Activated CD4-positive, alpha-beta T cell treated with anti-CD3 and anti-CD28 coated beads, Interleukin-2, amount 10 ng/mL, durations not matched to agents 7 days and 5 days (primary cell): ENCODE measurements at regions not wholly inside any gene's neighbourhood (a gene's known extent, or its start where the extent isn't known, plus 50 kb on each side); places are given as distances from the start of the nearest gene placed in this dataset.
"Not testable (repeated sequence)": the region's sequence is repeated elsewhere in the genome, so short reads cannot be mapped to it uniquely, and the experiment has no call there.

ENCODE experiments used
- CTCF ChIA-PET: fragments of 350-600 bp; sonication (Branson Sonifier 250); formaldehyde crosslinking; loops from one replicate; lab custom pipeline; 2021; ENCODE audit warnings: antibody characterized with exemption; lab: Charles Lee
- POLR2A ChIA-PET: fragments of 350-600 bp; sonication (Branson Sonifier 250); formaldehyde crosslinking; loops from one replicate; lab custom pipeline; 2021; ENCODE audit warnings: antibody characterized with exemption; lab: Charles Lee
- DNase-seq: peaks from one replicate; pipeline ENCODE4 v3.0.0-alpha.2; 2020
- H3K27ac Mint-ChIP-seq: one replicate; pipeline ENCODE4 v1.8.0; 2021; ENCODE audit warnings: mild to moderate bottlenecking, moderate library complexity, mixed read lengths
- H3K27me3 Mint-ChIP-seq: one replicate; pipeline ENCODE4 v1.8.0; 2021; ENCODE audit warnings: mixed read lengths
- H3K36me3 Mint-ChIP-seq: one replicate; pipeline ENCODE4 v1.8.0; 2021; ENCODE audit warnings: low read depth, mixed read lengths
- H3K4me1 Mint-ChIP-seq: one replicate; pipeline ENCODE4 v1.8.0; 2021; ENCODE audit warnings: mixed read lengths
- H3K4me3 Mint-ChIP-seq: one replicate; pipeline ENCODE4 v1.8.0; 2021; ENCODE audit warnings: mild to moderate bottlenecking, moderate library complexity, mixed read lengths
- H3K9me3 Mint-ChIP-seq: one replicate; pipeline ENCODE4 v1.8.0; 2021; ENCODE audit warnings: mixed read lengths

DNA sequence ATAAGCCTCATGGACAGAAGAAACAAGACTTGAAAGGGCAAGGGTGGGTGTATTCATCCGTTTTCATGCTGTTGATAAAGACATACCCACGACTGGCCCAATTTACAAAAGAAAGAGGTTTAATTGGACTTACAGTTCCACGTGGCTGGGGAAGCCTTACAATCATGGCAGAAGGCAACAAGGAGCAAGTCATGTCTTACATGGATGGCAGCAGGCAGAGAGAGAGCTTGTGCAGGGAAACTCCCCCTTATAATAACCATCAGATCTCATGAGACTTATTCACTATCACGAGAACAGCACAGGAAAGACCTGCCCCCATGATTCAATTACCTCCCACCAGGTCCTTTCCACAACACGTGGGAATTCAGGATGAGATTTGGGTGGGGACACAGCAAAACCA, 78.2 kb upstream of the PDZD8 start:
- H3K4me3 Mint-ChIP-seq, POLR2A ChIA-PET, H3K27ac Mint-ChIP-seq, DNase-seq, H3K9me3 Mint-ChIP-seq, CTCF ChIA-PET, H3K4me1 Mint-ChIP-seq, H3K36me3 Mint-ChIP-seq, H3K27me3 Mint-ChIP-seq: not testable (repeated sequence)

DNA sequence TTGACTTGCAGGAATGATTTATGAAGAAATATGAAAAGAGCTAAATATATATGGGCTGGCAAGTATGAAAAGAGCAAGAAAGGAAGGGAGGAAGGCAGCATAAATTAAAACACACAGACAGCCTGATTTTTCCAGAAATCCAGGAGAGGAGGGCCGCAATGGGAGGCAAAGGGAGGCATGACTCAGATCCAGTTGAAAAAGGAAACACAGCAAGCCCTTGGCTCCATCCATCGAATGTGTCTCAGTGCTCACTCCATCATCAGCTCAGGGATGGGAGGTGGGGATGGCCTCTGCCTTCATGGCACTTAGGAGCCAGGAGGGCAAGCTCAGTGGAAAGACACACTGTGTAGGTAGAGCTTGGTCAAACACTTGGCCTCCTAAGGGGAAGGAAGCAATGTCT, 75.7 kb upstream of the PDZD8 start:
- peaks cover 22% of the 10 kb centered on the region for H3K9me3 Mint-ChIP-seq
- H3K4me1 Mint-ChIP-seq, result no peaks in the 10 kb centered on the region
- H3K4me3 Mint-ChIP-seq, result no peak overlapping the region
- ChIA-PET POLR2A (no interaction called here), CTCF (interaction anchor here (1.1 to 2.2 kb wide), 2 partner anchors 9 to 16 kb away, joined by 3 to 6 read pairs; no protein-coding TSS in a partner anchor)
- H3K27me3 Mint-ChIP-seq, result no peaks in the 10 kb centered on the region
- no peak for DNase-seq
- H3K36me3 Mint-ChIP-seq, result no peaks in the 10 kb centered on the region
- no peak overlapping the region for H3K27ac Mint-ChIP-seq

DNA sequence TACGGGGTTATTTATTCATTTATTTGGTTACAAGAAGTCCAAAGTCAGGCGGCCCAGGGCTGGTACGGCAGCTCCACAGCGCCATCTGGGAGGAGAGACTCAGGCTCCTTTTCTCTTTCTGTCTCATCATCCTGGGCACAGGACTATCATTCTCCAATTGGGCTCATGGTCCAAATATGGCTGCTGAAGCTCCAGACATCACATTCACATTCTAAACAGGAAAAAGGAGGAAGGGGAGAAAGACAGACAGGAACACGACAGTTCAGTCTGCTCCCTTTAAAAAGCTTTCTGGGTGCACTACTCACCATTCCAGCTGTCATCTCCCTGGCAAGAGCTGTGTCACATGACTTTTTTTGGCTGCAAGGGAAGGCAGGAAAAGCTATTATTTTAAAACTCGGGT, 74.4 kb upstream of the PDZD8 start:
- Mint-ChIP-seq H3K36me3 (no peaks in the 10 kb centered on the region), H3K9me3 (peaks cover 30% of the 10 kb centered on the region), H3K4me1 (no peaks in the 10 kb centered on the region), H3K27me3 (no peaks in the 10 kb centered on the region), H3K27ac (no peak overlapping the region), H3K4me3 (no peak overlapping the region)
- CTCF ChIA-PET, result interaction anchor here (0.8 kb wide), 1 partner anchor 47 kb away, joined by 3 read pairs; no protein-coding TSS in a partner anchor
- no peak for DNase-seq
- POLR2A ChIA-PET, result no interaction called here

DNA sequence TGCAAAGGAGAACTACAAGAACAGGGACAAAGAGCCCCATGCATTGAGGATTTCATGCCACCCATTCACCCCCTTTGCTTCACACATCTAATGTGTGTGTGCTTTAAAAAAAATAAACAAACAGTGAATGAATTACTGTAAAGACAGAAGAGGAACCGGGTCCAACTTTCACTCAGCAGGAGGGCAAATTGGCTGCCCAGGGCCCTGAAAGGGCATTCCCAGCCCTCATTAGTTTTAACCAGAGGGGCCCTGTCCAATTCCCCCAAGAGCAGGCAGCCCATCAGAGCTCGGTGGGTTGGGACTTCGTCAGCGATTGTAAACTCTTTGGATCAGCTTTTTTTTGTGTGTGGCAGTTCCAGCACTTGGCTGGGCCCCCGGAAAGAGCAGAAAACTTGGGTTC, 73.6 kb upstream of the PDZD8 start:
- Mint-ChIP-seq H3K27me3 (peaks cover under 1% of the 10 kb centered on the region), H3K9me3 (peaks cover 31% of the 10 kb centered on the region), H3K4me3 (no peak overlapping the region), H3K36me3 (no peaks in the 10 kb centered on the region), H3K27ac (no peak overlapping the region), H3K4me1 (no peaks in the 10 kb centered on the region)
- CTCF ChIA-PET, result no interaction called here
- no peak for DNase-seq
- POLR2A ChIA-PET, result no interaction called here

DNA sequence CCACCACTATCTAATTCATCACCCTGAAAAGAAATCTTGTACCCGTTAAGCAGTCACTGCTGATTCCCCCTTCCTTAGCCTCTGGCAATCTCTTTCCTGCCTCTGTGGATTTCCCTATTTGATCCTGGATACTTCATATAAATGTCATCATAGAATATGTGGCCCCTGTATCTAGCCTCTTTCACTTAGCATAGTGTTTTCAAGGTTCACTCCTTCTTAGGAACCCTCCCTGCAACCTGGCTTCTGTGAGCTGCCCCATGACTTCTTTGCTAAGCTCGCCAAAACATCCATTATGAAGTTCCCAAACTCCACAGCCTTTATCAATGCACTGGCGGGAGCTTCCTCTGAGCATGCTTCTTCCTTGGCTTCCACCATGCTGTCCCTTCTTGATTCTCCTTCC, 70.8 kb upstream of the PDZD8 start:
- Mint-ChIP-seq H3K4me1 (no peaks in the 10 kb centered on the region), H3K9me3 (peaks cover 35% of the 10 kb centered on the region), H3K4me3 (no peak overlapping the region), H3K27ac (no peak overlapping the region), H3K36me3 (no peaks in the 10 kb centered on the region), H3K27me3 (peaks cover 4% of the 10 kb centered on the region)
- CTCF ChIA-PET, result interaction anchor here (0.9 kb wide), 1 partner anchor 229 kb away, joined by 5 read pairs; no protein-coding TSS in a partner anchor
- POLR2A ChIA-PET, result no interaction called here
- DNase-seq, result no peak

DNA sequence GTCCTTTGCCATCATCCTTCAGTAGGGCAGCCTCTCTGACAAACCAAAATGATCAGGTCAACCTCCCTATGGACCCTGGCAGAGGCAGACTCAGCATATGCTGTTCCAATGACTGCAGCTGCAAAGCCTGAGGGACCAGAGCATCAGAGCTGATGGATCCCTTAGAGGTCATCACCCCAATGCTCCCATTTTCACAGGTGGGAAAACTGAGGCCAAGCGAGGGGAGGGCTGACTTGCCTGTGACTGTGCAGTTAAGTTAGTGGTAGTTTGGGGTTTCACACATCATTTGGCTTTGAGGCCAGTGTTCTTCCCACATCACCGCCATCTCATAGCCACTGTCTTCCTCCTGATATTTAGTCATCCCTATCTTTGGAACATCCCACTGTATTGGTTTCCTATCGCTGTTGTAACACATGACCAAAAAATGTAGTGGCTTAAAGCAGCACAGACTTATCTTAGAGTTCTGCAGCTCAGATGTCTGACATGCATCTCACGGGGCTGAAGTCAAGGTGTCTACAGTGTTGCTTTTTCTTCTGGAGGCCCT, 69.3 kb upstream of the PDZD8 start:
- Mint-ChIP-seq H3K27me3 (peaks cover 4% of the 10 kb centered on the region), H3K4me3 (no peak overlapping the region), H3K4me1 (no peaks in the 10 kb centered on the region), H3K27ac (no peak overlapping the region), H3K36me3 (no peaks in the 10 kb centered on the region), H3K9me3 (peaks cover 35% of the 10 kb centered on the region)
- POLR2A ChIA-PET, result no interaction called here
- DNase-seq, result no peak
- CTCF ChIA-PET, result no interaction called here

DNA sequence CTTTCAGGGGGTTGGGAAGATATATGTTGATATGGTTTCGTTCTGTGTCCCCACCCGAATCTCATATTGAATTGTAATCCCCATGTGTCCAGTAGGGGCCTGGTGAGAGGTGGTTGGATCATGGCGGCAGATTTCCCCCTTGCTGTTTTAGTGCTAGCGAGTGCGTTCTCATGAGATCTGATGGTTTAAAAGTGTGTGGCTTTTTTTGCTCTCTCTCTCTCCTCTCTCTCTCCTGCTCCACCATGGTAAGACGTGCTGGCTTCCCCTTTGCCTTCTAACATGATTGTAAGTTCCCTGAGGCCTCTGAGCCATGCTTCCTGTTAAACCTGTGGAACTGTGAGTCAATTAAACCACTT, 68.4 kb upstream of the PDZD8 start:
- peaks cover 4% of the 10 kb centered on the region for H3K27me3 Mint-ChIP-seq
- POLR2A ChIA-PET, result no interaction called here
- peaks cover 34% of the 10 kb centered on the region for H3K9me3 Mint-ChIP-seq

DNA sequence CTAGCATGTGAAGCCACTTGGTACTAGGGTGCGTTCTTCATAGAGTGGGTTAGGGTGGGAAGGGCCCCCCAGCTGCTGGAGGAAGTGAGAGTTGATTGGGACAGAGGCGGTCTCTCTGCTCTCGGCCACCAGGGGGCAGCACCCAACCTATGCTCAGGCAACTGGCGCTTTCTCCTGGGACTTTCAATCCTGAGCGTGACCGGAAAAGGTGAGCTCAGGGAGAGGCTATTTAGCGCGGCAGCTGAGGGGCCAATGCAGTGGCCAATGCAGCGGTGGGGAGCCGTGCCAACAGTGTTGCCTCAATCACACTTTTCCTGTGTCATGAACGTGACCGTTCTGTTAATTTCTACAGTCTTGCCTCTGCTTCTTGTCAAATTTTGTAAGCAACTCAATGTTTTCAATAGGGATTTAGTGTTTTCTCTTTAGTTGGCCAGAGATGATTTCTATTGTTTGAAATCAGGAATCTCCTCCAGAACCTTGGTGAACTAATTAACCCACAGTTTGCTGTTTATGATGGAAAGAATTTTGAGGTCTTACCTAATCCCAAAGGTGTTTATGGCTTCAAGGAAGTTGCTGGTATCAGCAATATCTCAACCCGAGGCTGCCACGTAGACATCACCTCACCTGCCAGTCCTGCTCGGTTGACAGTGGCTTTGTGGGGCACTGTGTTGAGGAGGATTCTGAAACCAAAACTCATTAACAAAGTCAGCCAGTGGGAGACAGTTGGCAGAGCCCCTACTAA, 67.9 kb upstream of the PDZD8 start:
- Mint-ChIP-seq H3K27me3 (peaks cover 4% of the 10 kb centered on the region), H3K4me3 (no peak overlapping the region), H3K36me3 (no peaks in the 10 kb centered on the region), H3K9me3 (peaks cover 30% of the 10 kb centered on the region), H3K4me1 (no peaks in the 10 kb centered on the region), H3K27ac (no peak overlapping the region)
- ChIA-PET CTCF (interaction anchor here (1.1 to 1.4 kb wide), 4 partner anchors 9 to 37 kb away, joined by 3 to 6 read pairs (median 4); no protein-coding TSS in a partner anchor), POLR2A (no interaction called here)
- peak; percentile 55 for DNase-seq

More for the DNA sequence above, 68.4 kb upstream of the PDZD8 start:
- DNase-seq, result no peak
- H3K4me1 Mint-ChIP-seq, result no peaks in the 10 kb centered on the region
- CTCF ChIA-PET, result no interaction called here
- H3K4me3 Mint-ChIP-seq, result no peak overlapping the region
- H3K27ac Mint-ChIP-seq, result no peak overlapping the region
- H3K36me3 Mint-ChIP-seq, result no peaks in the 10 kb centered on the region

DNA sequence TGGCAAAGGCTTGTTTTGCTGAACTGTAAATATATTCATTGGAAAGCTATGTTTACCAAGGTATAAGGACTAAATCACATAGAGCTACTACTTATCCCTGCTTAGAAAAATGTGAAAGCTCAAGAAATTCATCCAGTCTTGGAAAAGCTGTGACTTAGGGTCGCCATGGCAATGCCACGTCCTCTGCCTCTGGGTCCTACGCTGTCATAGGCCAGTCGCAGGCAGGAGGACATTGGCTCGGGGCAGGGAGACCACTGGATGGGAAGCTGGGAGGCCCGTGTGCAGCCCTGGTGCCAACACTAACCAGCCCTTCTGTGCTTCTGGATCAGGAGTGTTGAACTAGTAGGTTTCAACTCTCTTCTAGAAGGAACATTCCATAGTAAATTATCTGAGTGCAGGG, 67.3 kb upstream of the PDZD8 start:
- Mint-ChIP-seq H3K4me1 (no peaks in the 10 kb centered on the region), H3K36me3 (no peaks in the 10 kb centered on the region), H3K9me3 (peaks cover 30% of the 10 kb centered on the region), H3K4me3 (no peak overlapping the region), H3K27ac (no peak overlapping the region), H3K27me3 (peaks cover 4% of the 10 kb centered on the region)
- POLR2A ChIA-PET, result no interaction called here
- CTCF ChIA-PET, result interaction anchor here (1.1 to 1.4 kb wide), 4 partner anchors 9 to 36 kb away, joined by 3 to 6 read pairs (median 4); no protein-coding TSS in a partner anchor
- DNase-seq, result no peak

DNA sequence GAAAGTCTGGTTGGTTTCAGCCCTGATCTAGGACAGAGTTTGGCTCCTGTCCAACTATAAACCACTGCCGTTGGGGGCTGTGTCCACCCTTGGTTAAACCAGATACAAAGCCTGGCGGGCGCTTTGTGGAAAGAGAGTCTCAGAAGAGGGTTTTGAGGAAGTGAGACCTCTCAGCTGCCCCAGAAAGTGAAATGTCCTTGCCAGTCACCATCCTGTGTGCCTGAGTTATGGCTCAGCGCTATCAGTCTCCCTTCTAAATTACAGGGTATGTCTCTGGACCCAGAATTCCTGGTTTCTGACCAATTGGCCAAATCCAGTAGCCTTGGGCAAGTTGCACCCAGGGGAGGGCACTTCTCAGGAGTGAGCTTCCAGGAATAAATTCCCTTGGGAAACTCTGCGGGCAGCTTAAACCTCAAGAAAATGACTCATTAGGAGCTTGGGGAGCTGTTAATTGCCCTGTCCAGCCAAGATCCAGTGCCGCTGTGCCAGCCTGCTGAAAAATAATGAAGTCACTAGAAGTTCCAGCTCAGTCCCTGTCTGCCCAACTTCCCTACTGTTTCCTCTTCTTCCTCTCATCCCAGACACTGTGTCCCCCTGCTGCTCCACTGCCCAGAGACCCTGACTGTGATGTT, 66.7 kb upstream of the PDZD8 start:
- no peak for DNase-seq

DNA sequence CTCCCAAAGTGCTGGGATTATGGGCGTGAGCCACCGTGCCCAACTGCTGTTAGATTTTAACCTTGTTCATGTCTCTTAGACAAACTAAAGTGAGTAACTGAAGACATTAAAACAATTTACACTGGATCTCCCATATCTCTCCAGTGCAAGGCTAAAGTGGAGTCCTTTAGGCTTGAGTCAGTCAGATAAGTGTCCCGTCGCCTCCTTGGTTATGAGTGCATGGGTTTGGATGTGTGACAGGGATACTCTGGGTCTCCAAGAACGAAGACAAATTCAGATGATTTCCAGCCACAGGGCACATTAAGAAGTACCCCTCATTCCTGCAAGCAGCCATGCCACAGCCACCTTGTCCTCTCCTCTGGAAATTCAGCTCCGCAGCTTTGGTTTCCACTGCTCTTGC, 66.1 kb upstream of the PDZD8 start:
- Mint-ChIP-seq H3K9me3 (peaks cover 21% of the 10 kb centered on the region), H3K4me1 (no peaks in the 10 kb centered on the region), H3K27ac (no peak overlapping the region), H3K4me3 (no peak overlapping the region), H3K27me3 (peaks cover 4% of the 10 kb centered on the region), H3K36me3 (no peaks in the 10 kb centered on the region)
- ChIA-PET POLR2A (no interaction called here), CTCF (interaction anchor here (1.4 kb wide), 1 partner anchor 10 kb away, joined by 6 read pairs; no protein-coding TSS in a partner anchor)
- DNase-seq, result no peak

More for the DNA sequence above, 66.7 kb upstream of the PDZD8 start:
- ChIA-PET POLR2A (no interaction called here), CTCF (interaction anchor here (1.1 to 1.4 kb wide), 3 partner anchors 10 to 35 kb away, joined by 3 to 6 read pairs (median 4); no protein-coding TSS in a partner anchor)
- Mint-ChIP-seq H3K36me3 (no peaks in the 10 kb centered on the region), H3K27me3 (peaks cover 4% of the 10 kb centered on the region), H3K4me1 (no peaks in the 10 kb centered on the region), H3K9me3 (peaks cover 24% of the 10 kb centered on the region), H3K27ac (no peak overlapping the region), H3K4me3 (no peak overlapping the region)

DNA sequence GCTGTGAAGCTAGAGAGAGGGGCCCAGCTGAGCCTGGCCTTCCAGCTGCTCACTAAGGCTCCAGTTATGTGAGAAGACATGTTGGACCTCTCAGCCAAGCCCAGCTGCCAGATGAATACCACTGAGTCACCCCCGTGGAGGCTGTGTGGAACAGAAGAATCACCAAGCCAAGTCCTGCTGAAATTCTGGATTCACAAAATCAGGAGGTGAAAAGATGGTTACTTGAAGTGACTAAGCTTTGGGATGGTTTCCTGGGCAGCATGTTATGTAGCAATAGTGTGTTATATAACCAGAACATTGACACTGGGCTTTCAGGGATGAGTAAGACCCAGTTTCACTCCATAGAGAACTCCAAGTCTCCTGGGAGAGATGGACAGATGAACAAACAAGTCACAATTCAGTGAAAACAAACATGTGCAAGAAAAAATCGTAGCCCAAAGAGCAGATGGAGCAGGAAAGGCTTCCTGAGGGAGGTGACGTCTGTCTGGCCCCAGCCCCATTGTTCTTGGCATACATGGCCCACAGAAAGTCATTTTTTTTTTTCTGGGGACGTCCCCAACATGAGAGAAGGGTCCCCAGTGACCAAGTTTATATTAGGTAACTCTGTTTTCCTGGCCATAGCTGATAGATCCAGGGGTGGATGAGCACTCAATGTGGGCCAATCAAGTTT, 64.1 kb upstream of the PDZD8 start:
- Mint-ChIP-seq H3K27ac (no peak overlapping the region), H3K4me3 (no peak overlapping the region), H3K4me1 (no peaks in the 10 kb centered on the region), H3K36me3 (no peaks in the 10 kb centered on the region), H3K27me3 (peaks cover 4% of the 10 kb centered on the region), H3K9me3 (peaks cover 8% of the 10 kb centered on the region)
- CTCF ChIA-PET, result no interaction called here
- DNase-seq, result no peak
- POLR2A ChIA-PET, result no interaction called here

DNA sequence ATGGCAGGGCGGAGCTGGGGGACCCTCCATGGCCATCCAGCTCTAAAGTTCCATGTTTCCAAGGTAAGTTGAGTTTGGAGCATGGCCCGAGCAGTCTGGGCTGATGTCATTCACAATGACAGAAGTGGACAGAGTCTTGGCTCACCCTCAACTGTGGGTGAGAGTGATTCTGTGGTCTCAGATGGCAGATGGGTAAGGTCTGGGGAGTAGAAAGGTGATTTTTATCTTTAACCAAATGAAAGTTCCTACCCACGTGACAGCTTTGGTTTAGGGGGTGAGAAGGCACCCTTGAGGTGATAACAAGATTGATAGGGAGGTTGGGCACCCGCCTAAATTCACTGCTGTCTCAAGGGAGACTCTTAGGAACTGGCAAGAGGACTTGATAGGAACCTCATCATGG, 57.6 kb upstream of the PDZD8 start:
- no peak for DNase-seq

More for the DNA sequence above, 57.6 kb upstream of the PDZD8 start:
- CTCF ChIA-PET, result no interaction called here
- no peaks in the 10 kb centered on the region for H3K9me3 Mint-ChIP-seq
- H3K4me3 Mint-ChIP-seq, result no peak overlapping the region
- no peak overlapping the region for H3K27ac Mint-ChIP-seq
- POLR2A ChIA-PET, result no interaction called here
- H3K27me3 Mint-ChIP-seq, result no peaks in the 10 kb centered on the region
- no peaks in the 10 kb centered on the region for H3K36me3 Mint-ChIP-seq
- H3K4me1 Mint-ChIP-seq, result no peaks in the 10 kb centered on the region
